ENCODE measurements at regions not wholly inside any gene's neighbourhood (a gene's known extent, or its start where the extent isn't known, plus 50 kb on each side); places are given as distances from the start of the nearest gene placed in this dataset.

DNA sequence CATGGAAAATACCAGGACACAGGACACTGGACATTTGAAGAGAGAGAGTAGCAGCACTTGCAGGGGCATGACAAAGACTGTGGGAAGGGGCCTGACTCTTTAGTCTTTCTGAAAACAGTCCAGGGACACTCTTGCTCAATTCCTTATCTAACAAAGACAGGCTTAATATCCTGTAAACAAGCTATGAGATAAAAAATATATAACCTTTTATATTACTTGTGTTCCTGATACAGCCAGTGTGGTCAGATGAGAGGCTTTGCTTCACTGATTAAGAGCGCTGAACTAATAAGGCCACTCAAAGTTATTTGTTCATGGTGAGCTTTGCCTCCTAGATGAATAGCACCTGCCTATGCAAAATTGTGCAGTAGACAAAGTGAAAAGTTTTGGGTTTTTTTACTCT is 518.7 kb downstream of the LRRC70 start:
- TF ChIP-seq, protein P1, sequence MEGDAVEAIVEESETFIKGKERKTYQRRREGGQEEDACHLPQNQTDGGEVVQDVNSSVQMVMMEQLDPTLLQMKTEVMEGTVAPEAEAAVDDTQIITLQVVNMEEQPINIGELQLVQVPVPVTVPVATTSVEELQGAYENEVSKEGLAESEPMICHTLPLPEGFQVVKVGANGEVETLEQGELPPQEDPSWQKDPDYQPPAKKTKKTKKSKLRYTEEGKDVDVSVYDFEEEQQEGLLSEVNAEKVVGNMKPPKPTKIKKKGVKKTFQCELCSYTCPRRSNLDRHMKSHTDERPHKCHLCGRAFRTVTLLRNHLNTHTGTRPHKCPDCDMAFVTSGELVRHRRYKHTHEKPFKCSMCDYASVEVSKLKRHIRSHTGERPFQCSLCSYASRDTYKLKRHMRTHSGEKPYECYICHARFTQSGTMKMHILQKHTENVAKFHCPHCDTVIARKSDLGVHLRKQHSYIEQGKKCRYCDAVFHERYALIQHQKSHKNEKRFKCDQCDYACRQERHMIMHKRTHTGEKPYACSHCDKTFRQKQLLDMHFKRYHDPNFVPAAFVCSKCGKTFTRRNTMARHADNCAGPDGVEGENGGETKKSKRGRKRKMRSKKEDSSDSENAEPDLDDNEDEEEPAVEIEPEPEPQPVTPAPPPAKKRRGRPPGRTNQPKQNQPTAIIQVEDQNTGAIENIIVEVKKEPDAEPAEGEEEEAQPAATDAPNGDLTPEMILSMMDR (IDR thresholded peaks at IDR 0.05), result no peak
- no peak for TF ChIP-seq ZFX (IDR thresholded peaks at IDR 0.05; ENCODE audit: borderline replicate concordance)

All from 22Rv1 (cell line).